NB4 (cell line): ENCODE measurements at regions not wholly inside any gene's neighbourhood (a gene's known extent, or its start where the extent isn't known, plus 50 kb on each side); places are given as distances from the start of the nearest gene placed in this dataset.

Experiments
- POLR2A ChIP-seq: IDR thresholded peaks from 2 replicates; pipeline ENCODE4 v1.6.1; 2011; ENCODE audit warnings: mild to moderate bottlenecking; ENCODE audit not compliant: insufficient read length; ENCODE audit errors: extremely low read depth
- TF ChIP-seq, protein P1 (sequence below): IDR thresholded peaks from 2 replicates; pipeline ENCODE4 v1.6.1; 2011; ENCODE audit warnings: low read depth, low read length
- TF ChIP-seq, protein P2 (sequence below): IDR thresholded peaks from one replicate; pipeline ENCODE4 v1.5.1; 2012; ENCODE audit warnings: low read depth, low read length

DNA sequence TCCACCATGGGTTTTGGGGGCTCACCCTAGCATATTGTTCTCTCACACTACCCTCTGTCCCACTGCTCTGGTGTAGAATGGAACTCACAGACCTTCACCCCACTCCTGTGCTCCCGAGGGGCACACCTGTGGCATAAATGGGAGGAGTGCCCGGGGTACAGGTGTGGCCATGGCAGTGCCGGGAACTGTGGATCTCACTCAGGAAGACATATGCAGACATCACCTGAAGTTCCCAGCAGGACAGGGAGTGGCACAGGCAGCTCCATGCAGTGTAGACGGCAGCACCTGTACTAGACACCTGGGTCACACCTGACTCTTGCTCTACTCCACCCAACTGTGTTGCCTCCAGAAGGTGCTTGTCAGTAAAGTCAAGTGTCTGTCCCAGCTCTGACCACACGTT, 57.6 kb upstream of the MRPS22 start:
- TF ChIP-seq, protein P1, sequence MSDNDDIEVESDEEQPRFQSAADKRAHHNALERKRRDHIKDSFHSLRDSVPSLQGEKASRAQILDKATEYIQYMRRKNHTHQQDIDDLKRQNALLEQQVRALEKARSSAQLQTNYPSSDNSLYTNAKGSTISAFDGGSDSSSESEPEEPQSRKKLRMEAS, result no peak
- TF ChIP-seq, protein P2, sequence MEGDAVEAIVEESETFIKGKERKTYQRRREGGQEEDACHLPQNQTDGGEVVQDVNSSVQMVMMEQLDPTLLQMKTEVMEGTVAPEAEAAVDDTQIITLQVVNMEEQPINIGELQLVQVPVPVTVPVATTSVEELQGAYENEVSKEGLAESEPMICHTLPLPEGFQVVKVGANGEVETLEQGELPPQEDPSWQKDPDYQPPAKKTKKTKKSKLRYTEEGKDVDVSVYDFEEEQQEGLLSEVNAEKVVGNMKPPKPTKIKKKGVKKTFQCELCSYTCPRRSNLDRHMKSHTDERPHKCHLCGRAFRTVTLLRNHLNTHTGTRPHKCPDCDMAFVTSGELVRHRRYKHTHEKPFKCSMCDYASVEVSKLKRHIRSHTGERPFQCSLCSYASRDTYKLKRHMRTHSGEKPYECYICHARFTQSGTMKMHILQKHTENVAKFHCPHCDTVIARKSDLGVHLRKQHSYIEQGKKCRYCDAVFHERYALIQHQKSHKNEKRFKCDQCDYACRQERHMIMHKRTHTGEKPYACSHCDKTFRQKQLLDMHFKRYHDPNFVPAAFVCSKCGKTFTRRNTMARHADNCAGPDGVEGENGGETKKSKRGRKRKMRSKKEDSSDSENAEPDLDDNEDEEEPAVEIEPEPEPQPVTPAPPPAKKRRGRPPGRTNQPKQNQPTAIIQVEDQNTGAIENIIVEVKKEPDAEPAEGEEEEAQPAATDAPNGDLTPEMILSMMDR, result no peak
- no peak for TF ChIP-seq POLR2A
